ENCODE measurements at regions not wholly inside any gene's neighbourhood (a gene's known extent, or its start where the extent isn't known, plus 50 kb on each side); places are given as distances from the start of the nearest gene placed in this dataset.
A peak's percentile ranks its signal among the peaks of the same experiment; 100 is the strongest.
"Not testable (repeated sequence)": the region's sequence is repeated elsewhere in the genome, so short reads cannot be mapped to it uniquely, and the experiment has no call there.

GRCh38 chrX:124181515-124181914 is 150.9 kb upstream of the TEX13D start:
- DNase-seq (ENCODE audit: low spot score): not testable (repeated sequence)

- DNase-seq (ENCODE audit: low spot score): no peak
Observed at GRCh38 chrX:124190440-124190839, 142.0 kb upstream of the TEX13D start.

- DNase-seq (ENCODE audit: low spot score): no peak
Observed at GRCh38 chrX:124194199-124194598, 138.3 kb upstream of the TEX13D start.

GRCh38 chrX:124194901-124195300 is 137.6 kb upstream of the TEX13D start:
- no peak for DNase-seq (ENCODE audit: low spot score)

GRCh38 chrX:124203311-124203710 is 129.1 kb upstream of the TEX13D start:
- DNase-seq (ENCODE audit: low spot score): no peak

GRCh38 chrX:124208660-124209059 is 123.8 kb upstream of the TEX13D start:
- DNase-seq (ENCODE audit: low spot score): no peak

GRCh38 chrX:124209792-124210576 is 122.5 kb upstream of the TEX13D start:
- no peak for DNase-seq (ENCODE audit: low spot score)

- peak; percentile 20 for DNase-seq (ENCODE audit: low spot score)
Observed at GRCh38 chrX:124211312-124211942, 121.0 kb upstream of the TEX13D start.

GRCh38 chrX:124212622-124213021 is 119.8 kb upstream of the TEX13D start:
- no peak for DNase-seq (ENCODE audit: low spot score)

GRCh38 chrX:124215786-124216185 is 116.7 kb upstream of the TEX13D start:
- DNase-seq (ENCODE audit: low spot score): no peak

- DNase-seq (ENCODE audit: low spot score): no peak
Observed at GRCh38 chrX:124216396-124217115, 115.9 kb upstream of the TEX13D start.

GRCh38 chrX:124217304-124218251 is 114.9 kb upstream of the TEX13D start:
- DNase-seq (ENCODE audit: low spot score): peak; percentile 25

- DNase-seq (ENCODE audit: low spot score): no peak
Observed at GRCh38 chrX:124223524-124223923, 108.9 kb upstream of the TEX13D start.

GRCh38 chrX:124224528-124224927 is 107.9 kb upstream of the TEX13D start:
- DNase-seq (ENCODE audit: low spot score): no peak

- no peak for DNase-seq (ENCODE audit: low spot score)
Observed at GRCh38 chrX:124226129-124226528, 106.3 kb upstream of the TEX13D start.

- DNase-seq (ENCODE audit: low spot score): no peak
Observed at GRCh38 chrX:124228849-124229248, 103.6 kb upstream of the TEX13D start.

GRCh38 chrX:124229374-124229773 is 103.1 kb upstream of the TEX13D start:
- no peak for DNase-seq (ENCODE audit: low spot score)

- no peak for DNase-seq (ENCODE audit: low spot score)
Observed at GRCh38 chrX:124230655-124231450, 101.6 kb upstream of the TEX13D start.

GRCh38 chrX:124231451-124231759 is 101.1 kb upstream of the TEX13D start:
- no peak for DNase-seq (ENCODE audit: low spot score)

- DNase-seq (ENCODE audit: low spot score): peak; percentile 32
Observed at GRCh38 chrX:124232523-124233201, 99.8 kb upstream of the TEX13D start.

Measured in H4 (cell line).